SK-N-MC (cell line): ENCODE measurements at regions not wholly inside any gene's neighbourhood (a gene's known extent, or its start where the extent isn't known, plus 50 kb on each side); places are given as distances from the start of the nearest gene placed in this dataset.

Experiments used
- EZH2 ChIP-seq: fragments of 200-600 bp; sonication (generic); IDR thresholded peaks from one replicate; pipeline ENCODE4 v1.6.1; 2017; ENCODE audit warnings: antibody characterized with exemption
- FOXP2 ChIP-seq: optimal IDR thresholded peaks from 2 replicates; pipeline ENCODE3; 2011; ENCODE audit warnings: mild to moderate bottlenecking, moderate library complexity; ENCODE audit not compliant: insufficient read depth; ENCODE audit errors: extremely low read length, control extremely low read depth
- POLR2AphosphoS5 ChIP-seq: IDR thresholded peaks from 2 replicates; pipeline ENCODE4 v1.6.1; 2012; ENCODE audit warnings: mild to moderate bottlenecking, low read depth, low read length, borderline replicate concordance

DNA sequence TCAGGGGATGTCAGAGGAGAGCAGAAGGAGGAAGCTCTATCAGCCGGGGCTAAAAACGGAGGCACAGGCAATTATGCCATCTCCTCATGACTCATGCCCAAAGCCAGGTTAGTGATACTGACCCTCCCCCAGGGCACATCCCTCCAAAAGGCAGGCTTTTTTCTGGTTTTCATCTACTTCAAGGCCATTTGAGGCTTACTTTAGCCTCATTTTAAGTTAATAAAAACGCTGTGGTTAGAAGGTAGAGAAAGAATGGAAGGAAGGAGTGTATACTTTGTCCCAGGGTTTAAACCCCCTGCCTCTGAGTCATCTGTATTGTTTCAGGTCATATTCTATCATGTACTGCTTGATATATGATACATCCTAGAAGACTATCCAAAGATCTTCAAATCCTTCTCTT, 89.7 kb upstream of the NDP start:
- TF ChIP-seq EZH2 (no peak), POLR2AphosphoS5 (no peak), FOXP2 (no peak)
